ENCODE measurements at regions not wholly inside any gene's neighbourhood (a gene's known extent, or its start where the extent isn't known, plus 50 kb on each side); places are given as distances from the start of the nearest gene placed in this dataset.
"Not testable (repeated sequence)": the region's sequence is repeated elsewhere in the genome, so short reads cannot be mapped to it uniquely, and the experiment has no call there.

DNA sequence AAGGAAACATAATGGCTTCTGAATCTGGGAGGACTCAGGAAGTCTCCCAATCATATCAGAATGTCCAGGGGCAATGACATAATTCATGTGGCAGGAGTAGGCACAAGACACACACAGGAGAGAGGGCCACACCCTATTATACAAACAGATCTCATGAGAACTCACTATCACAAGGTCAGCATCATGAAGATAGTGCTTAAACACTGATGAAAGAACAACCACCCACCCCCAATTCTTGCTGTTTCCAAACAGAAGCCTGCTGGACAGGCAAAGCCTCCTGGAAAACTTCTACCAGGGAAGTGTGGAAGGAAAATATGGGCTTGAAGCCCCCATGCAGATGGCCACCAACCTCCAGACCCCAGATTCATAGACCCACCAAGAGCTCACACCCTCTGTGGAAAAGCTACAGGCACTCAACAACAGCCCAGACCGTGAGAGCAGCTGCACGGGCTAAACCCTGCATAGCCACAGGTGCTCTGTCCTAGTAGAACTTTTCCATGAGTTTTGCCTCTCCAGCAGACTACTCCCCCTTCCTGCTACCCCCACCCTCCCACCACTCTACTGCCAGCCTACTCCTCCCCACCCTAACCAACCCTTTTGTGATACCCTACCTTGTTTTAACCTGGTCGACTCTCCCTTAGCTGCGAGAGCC lies 287.1 kb downstream of the POTED start:
- H3K4me3 ChIP-seq (ENCODE audit: low read length); H3K79me2 ChIP-seq (ENCODE audit: control insufficient read depth, low read length); H3K27ac ChIP-seq (ENCODE audit: low read depth, low read length); H3K9me3 ChIP-seq (ENCODE audit: control insufficient read depth, insufficient read depth, low read length); H3K4me1 ChIP-seq (ENCODE audit: control insufficient read depth, low read length); H3K27me3 ChIP-seq (ENCODE audit: control insufficient read depth, low read length); H3F3A ChIP-seq (ENCODE audit: control insufficient read depth, insufficient read depth); H3K9me2 ChIP-seq (replicated peaks; ENCODE audit: control insufficient read depth, low read length); H3K4me2 ChIP-seq (ENCODE audit: low read length); H4K20me1 ChIP-seq (ENCODE audit: control insufficient read depth, insufficient read depth, low read depth, low read length); H3K36me3 ChIP-seq (ENCODE audit: control insufficient read depth, low read length): not testable (repeated sequence)

DNA sequence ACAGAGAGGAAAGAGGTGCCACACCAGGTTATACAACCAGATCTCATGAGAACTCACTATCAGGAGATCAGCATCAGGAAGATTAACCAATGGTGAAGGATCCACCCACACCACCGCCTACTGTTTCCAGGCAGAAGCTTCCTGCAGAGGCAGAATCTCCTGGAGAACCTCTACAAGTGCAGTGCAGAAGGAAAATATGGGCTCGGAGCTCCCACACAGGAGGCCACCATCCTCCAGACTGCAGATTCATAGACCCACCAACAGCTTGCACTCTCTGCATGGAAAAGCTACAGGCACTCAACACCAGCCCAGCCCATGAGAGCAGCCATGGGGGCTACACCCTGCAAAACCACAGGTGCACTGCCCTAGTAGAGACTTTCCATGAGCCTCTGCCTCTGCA lies 284.0 kb downstream of the POTED start:
- not testable (repeated sequence) for H3K9me3 ChIP-seq (ENCODE audit: control insufficient read depth, insufficient read depth, low read length); H4K20me1 ChIP-seq (ENCODE audit: control insufficient read depth, insufficient read depth, low read depth, low read length)

DNA sequence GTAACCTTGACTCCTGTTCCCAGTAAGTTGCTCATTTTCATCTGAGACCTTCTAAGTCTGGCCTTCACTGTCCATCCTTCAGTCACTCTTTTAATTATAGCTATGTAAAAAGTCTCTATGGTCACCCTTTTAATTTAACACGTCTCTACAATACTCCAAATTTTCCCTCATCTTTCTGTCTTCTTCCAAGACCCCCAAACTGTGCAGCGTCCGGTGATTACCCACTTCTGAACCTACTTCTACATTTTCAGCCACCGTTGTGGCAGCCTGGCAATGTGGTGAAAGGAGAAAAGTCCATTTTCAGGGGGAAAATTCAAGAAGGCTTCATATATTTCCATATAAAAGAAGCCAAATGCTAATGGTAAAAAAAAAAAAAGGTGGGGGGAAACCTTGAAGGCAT lies 283.4 kb downstream of the POTED start:
- H3F3A ChIP-seq (ENCODE audit: control insufficient read depth, insufficient read depth); H3K4me3 ChIP-seq (ENCODE audit: low read length): not testable (repeated sequence)

More for the DNA sequence above, 284.0 kb downstream of the POTED start:
- not testable (repeated sequence) for H3K27ac ChIP-seq (ENCODE audit: low read depth, low read length); H3K4me3 ChIP-seq (ENCODE audit: low read length); H3K27me3 ChIP-seq (ENCODE audit: control insufficient read depth, low read length); H3K79me2 ChIP-seq (ENCODE audit: control insufficient read depth, low read length); H3F3A ChIP-seq (ENCODE audit: control insufficient read depth, insufficient read depth); H3K4me1 ChIP-seq (ENCODE audit: control insufficient read depth, low read length); H3K9me2 ChIP-seq (replicated peaks; ENCODE audit: control insufficient read depth, low read length); H3K36me3 ChIP-seq (ENCODE audit: control insufficient read depth, low read length); H3K4me2 ChIP-seq (ENCODE audit: low read length)

DNA sequence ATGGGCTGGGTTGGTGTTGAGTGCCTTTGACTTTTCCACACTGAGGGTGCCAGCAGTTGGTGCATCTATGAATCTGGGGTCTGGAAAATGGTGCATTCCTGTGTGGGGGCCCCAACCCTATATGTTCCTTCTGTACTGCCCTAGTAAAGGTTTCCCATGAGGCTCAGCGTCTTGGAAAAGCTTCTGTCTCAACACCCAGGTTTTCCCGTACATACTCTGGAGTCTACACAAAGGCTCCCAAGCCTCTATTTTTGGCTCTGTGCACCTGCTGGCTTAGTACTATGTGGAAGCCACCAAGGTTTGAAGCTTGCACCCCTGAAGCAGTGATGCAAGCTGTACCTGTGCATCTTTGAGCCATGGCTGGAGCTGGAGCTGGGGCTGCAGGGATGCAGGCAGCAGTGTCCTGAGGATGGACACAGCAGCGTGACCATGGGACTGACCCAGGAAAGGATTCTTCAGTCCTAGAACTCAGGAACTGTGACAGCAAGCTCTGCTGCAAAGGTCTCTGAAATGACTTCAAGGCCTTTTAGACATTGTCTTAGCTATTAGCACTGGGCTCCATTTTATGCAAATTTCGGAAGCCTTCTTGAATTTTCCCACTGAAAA lies 282.7 kb downstream of the POTED start:
- H3K27ac ChIP-seq (ENCODE audit: low read depth, low read length); H4K20me1 ChIP-seq (ENCODE audit: control insufficient read depth, insufficient read depth, low read depth, low read length); H3K4me3 ChIP-seq (ENCODE audit: low read length); H3K27me3 ChIP-seq (ENCODE audit: control insufficient read depth, low read length); H3K36me3 ChIP-seq (ENCODE audit: control insufficient read depth, low read length); H3K4me1 ChIP-seq (ENCODE audit: control insufficient read depth, low read length); H3F3A ChIP-seq (ENCODE audit: control insufficient read depth, insufficient read depth); H3K4me2 ChIP-seq (ENCODE audit: low read length); H3K9me2 ChIP-seq (replicated peaks; ENCODE audit: control insufficient read depth, low read length); H3K9me3 ChIP-seq (ENCODE audit: control insufficient read depth, insufficient read depth, low read length); H3K79me2 ChIP-seq (ENCODE audit: control insufficient read depth, low read length): not testable (repeated sequence)

More for the DNA sequence above, 283.4 kb downstream of the POTED start:
- not testable (repeated sequence) for H3K9me3 ChIP-seq (ENCODE audit: control insufficient read depth, insufficient read depth, low read length); H3K9me2 ChIP-seq (replicated peaks; ENCODE audit: control insufficient read depth, low read length); H3K36me3 ChIP-seq (ENCODE audit: control insufficient read depth, low read length); H3K4me1 ChIP-seq (ENCODE audit: control insufficient read depth, low read length); H3K79me2 ChIP-seq (ENCODE audit: control insufficient read depth, low read length); H3K27ac ChIP-seq (ENCODE audit: low read depth, low read length); H3K27me3 ChIP-seq (ENCODE audit: control insufficient read depth, low read length); H4K20me1 ChIP-seq (ENCODE audit: control insufficient read depth, insufficient read depth, low read depth, low read length); H3K4me2 ChIP-seq (ENCODE audit: low read length)

DNA sequence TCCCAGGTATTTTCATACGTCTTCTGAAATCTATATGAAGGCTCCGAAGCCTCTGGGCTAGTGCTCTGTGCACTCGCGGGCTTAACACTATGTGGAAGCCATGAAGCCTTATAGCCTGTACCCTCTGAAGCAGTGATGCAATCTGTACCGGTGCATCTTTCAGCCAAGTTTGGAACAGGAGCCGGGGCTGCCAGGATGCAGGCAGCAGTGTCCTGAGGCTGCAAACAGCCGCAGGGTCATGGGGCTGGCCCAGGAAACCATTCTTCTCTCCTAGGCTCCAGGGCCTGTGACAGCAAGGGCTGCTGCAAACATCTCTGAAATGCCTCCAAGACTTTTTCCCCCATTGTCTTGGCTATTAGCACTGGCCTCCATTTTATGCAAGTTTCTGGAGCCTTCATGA lies 279.6 kb downstream of the POTED start:
- H3K79me2 ChIP-seq (ENCODE audit: control insufficient read depth, low read length); H3K9me2 ChIP-seq (replicated peaks; ENCODE audit: control insufficient read depth, low read length); H4K20me1 ChIP-seq (ENCODE audit: control insufficient read depth, insufficient read depth, low read depth, low read length); H3K4me2 ChIP-seq (ENCODE audit: low read length); H3K27me3 ChIP-seq (ENCODE audit: control insufficient read depth, low read length); H3K4me1 ChIP-seq (ENCODE audit: control insufficient read depth, low read length); H3F3A ChIP-seq (ENCODE audit: control insufficient read depth, insufficient read depth); H3K27ac ChIP-seq (ENCODE audit: low read depth, low read length); H3K4me3 ChIP-seq (ENCODE audit: low read length); H3K36me3 ChIP-seq (ENCODE audit: control insufficient read depth, low read length); H3K9me3 ChIP-seq (ENCODE audit: control insufficient read depth, insufficient read depth, low read length): not testable (repeated sequence)

DNA sequence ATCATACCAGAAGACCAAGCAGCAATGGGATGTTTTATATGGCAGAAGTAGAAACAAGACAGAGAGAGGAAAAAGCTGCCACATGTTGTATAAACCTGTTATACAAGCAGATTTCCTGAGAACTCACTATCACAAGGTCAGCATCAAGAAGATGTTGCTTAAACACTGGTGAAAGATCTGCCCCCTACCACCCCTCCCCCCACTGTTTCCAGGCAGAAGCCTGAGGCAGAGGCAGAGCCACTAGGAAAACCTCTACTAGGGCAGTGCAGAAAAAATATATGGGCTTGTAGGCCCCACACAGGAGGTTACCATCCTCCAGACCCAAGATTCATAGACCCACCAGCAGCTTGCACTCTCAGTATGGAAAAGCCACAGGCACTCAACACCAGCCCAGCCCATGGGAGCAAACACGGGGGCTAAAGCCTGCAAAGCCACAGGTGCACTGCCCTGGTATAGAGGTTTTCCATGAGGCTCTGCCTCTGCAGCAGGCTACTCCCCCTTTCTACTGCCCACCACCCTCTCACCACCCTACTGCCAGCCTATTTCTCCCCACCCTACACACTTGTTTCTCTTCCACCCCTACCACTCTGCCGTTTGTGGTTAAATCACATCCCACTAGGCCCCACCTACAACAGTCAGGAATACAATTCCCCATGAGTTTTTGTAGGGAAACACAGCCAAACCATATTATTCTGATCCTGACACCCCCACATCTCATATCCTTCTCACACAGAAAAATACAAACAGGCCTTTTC lies 274.2 kb downstream of the POTED start:
- H3K9me3 ChIP-seq (ENCODE audit: control insufficient read depth, insufficient read depth, low read length) = not testable (repeated sequence)

DNA sequence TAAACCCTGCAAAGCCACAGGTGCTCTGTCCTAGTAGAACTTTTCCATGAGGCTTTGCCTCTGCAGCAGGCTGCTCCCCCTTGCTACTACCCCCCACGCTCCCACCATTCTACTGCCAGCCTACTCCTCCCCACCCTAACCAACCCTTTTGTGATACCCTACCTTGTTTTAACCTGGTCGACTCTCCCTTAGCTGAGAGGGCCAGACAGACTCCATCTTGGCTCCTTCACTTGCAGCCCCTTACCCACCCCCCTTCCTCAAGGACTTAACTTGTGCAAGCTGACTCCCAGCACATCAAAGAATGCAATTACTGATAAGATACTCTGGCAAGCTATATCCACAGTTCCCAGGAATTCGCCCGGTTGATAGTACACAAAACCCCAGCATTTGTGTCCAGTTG lies 267.9 kb downstream of the POTED start:
- H3K36me3 ChIP-seq (ENCODE audit: control insufficient read depth, low read length); H3K27me3 ChIP-seq (ENCODE audit: control insufficient read depth, low read length); H3K9me2 ChIP-seq (replicated peaks; ENCODE audit: control insufficient read depth, low read length); H3K27ac ChIP-seq (ENCODE audit: low read depth, low read length); H4K20me1 ChIP-seq (ENCODE audit: control insufficient read depth, insufficient read depth, low read depth, low read length); H3K4me2 ChIP-seq (ENCODE audit: low read length); H3K9me3 ChIP-seq (ENCODE audit: control insufficient read depth, insufficient read depth, low read length); H3K4me3 ChIP-seq (ENCODE audit: low read length); H3K4me1 ChIP-seq (ENCODE audit: control insufficient read depth, low read length); H3K79me2 ChIP-seq (ENCODE audit: control insufficient read depth, low read length); H3F3A ChIP-seq (ENCODE audit: control insufficient read depth, insufficient read depth): not testable (repeated sequence)

More for the DNA sequence above, 274.2 kb downstream of the POTED start:
- H3K4me3 ChIP-seq (ENCODE audit: low read length); H3K4me1 ChIP-seq (ENCODE audit: control insufficient read depth, low read length); H3K79me2 ChIP-seq (ENCODE audit: control insufficient read depth, low read length); H3K4me2 ChIP-seq (ENCODE audit: low read length); H3K9me2 ChIP-seq (replicated peaks; ENCODE audit: control insufficient read depth, low read length); H3F3A ChIP-seq (ENCODE audit: control insufficient read depth, insufficient read depth); H3K36me3 ChIP-seq (ENCODE audit: control insufficient read depth, low read length); H3K27ac ChIP-seq (ENCODE audit: low read depth, low read length); H4K20me1 ChIP-seq (ENCODE audit: control insufficient read depth, insufficient read depth, low read depth, low read length); H3K27me3 ChIP-seq (ENCODE audit: control insufficient read depth, low read length): not testable (repeated sequence)

DNA sequence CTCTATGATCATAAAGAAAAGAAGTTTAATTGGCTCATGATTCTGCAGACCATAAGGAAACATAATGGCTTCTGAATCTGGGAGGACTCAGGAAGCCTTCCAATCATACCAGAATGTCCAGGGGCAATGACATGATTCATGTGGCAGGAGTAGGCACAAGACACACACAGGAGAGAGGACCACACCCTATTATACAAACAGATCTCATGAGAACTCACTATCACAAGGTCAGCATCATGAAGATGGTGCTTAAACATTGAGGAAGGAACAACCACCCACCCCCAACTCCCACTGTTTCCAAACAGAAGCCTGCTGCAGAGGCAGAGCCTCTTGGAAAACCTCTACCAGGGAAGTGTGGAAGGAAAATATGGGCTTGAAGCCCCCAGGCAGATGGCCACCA lies 267.4 kb downstream of the POTED start:
- not testable (repeated sequence) for H3K27ac ChIP-seq (ENCODE audit: low read depth, low read length); H3K4me3 ChIP-seq (ENCODE audit: low read length); H3K9me3 ChIP-seq (ENCODE audit: control insufficient read depth, insufficient read depth, low read length); H3K4me1 ChIP-seq (ENCODE audit: control insufficient read depth, low read length); H3K36me3 ChIP-seq (ENCODE audit: control insufficient read depth, low read length); H3F3A ChIP-seq (ENCODE audit: control insufficient read depth, insufficient read depth); H3K9me2 ChIP-seq (replicated peaks; ENCODE audit: control insufficient read depth, low read length); H3K27me3 ChIP-seq (ENCODE audit: control insufficient read depth, low read length); H4K20me1 ChIP-seq (ENCODE audit: control insufficient read depth, insufficient read depth, low read depth, low read length); H3K4me2 ChIP-seq (ENCODE audit: low read length); H3K79me2 ChIP-seq (ENCODE audit: control insufficient read depth, low read length)
